Liver (tissue), 8 donors: ENCODE measurements at regions not wholly inside any gene's neighbourhood (a gene's known extent, or its start where the extent isn't known, plus 50 kb on each side); places are given as distances from the start of the nearest gene placed in this dataset.

Experiments used
- DNase-seq: peaks from one replicate; pipeline ENCODE4 v3.0.0-alpha.2; 2017; ENCODE audit warnings: low spot score
- H3K27ac ChIP-seq, 2 donors: one replicate each; pipeline ENCODE4 v1.7.0; 2013; ENCODE audit warnings: inconsistent platforms in 2 of 2, low read length in 2 of 2, control low read depth in 1 of 2, low read depth in 1 of 2, mild to moderate bottlenecking in 1 of 2
- H3K27me3 ChIP-seq, 4 donors: one replicate each; pipeline versions ENCODE4 v1.6.1 to v1.7.0; 2013; ENCODE audit warnings: low read length in 3 of 4, inconsistent platforms in 1 of 4, mild to moderate bottlenecking in 1 of 4, moderate library complexity in 1 of 4; ENCODE audit not compliant: control insufficient read depth in 4 of 4, insufficient read depth in 4 of 4
- H3K36me3 ChIP-seq, 4 donors: one replicate each; pipeline versions ENCODE4 v1.6.1 to v1.7.0; 2013; ENCODE audit warnings: low read length in 3 of 4, mild to moderate bottlenecking in 3 of 4, low read depth in 1 of 4, moderate library complexity in 1 of 4; ENCODE audit not compliant: control insufficient read depth in 4 of 4, insufficient read depth in 3 of 4
- H3K4me1 ChIP-seq, 4 donors: one replicate each; pipeline versions ENCODE4 v1.6.1 to v1.7.0; 2013; ENCODE audit warnings: low read length in 3 of 4, mild to moderate bottlenecking in 3 of 4, moderate library complexity in 1 of 4; ENCODE audit not compliant: control insufficient read depth in 4 of 4, insufficient read depth in 4 of 4
- H3K4me3 ChIP-seq, 3 donors: one replicate each; pipeline versions ENCODE4 v1.6.1 to v1.7.0; 2013; ENCODE audit warnings: low read length in 3 of 3, control low read depth in 1 of 3, low read depth in 1 of 3, mild to moderate bottlenecking in 1 of 3
- H3K9ac ChIP-seq, 2 donors: one replicate each; pipeline ENCODE4 v1.7.0; 2013; ENCODE audit warnings: low read length in 2 of 2, mild to moderate bottlenecking in 2 of 2, moderate library complexity in 2 of 2, control low read depth in 1 of 2, low read depth in 1 of 2
- H3K9me3 ChIP-seq, 4 donors: one replicate each; pipeline versions ENCODE4 v1.6.1 to v1.7.0; 2013; ENCODE audit warnings: low read length in 3 of 4; ENCODE audit not compliant: control insufficient read depth in 4 of 4
- ATF3 ChIP-seq: IDR thresholded peaks from 2 replicates; pipeline ENCODE4 v1.6.1; 2016; ENCODE audit warnings: antibody characterized with exemption
- CTCF ChIP-seq: fragments of 150-350 bp; IDR thresholded peaks from 2 replicates; pipeline ENCODE4 v1.5.1; 2017; ENCODE audit warnings: improper control_type of control experiment, low read depth, low read length; ENCODE audit not compliant: missing input control
- EGR1 ChIP-seq, 2 donors: IDR thresholded peaks; 2 replicates each; pipeline ENCODE4 v1.6.1; 2016 to 2018; ENCODE audit warnings: antibody characterized with exemption in 2 of 2, low read depth in 2 of 2
- FOXA1 ChIP-seq: IDR thresholded peaks from 2 replicates; pipeline ENCODE4 v1.6.1; 2016; ENCODE audit warnings: antibody characterized with exemption
- FOXA2 ChIP-seq: IDR thresholded peaks from 2 replicates; pipeline ENCODE4 v1.6.1; 2016; ENCODE audit warnings: antibody characterized with exemption
- GABPA ChIP-seq, 2 donors: IDR thresholded peaks in 1 of 2; conservative IDR thresholded peaks in 1 of 2; 2 replicates each; pipeline ENCODE4 v1.6.1; 2016; ENCODE audit warnings: antibody characterized with exemption in 2 of 2, mild to moderate bottlenecking in 1 of 2, moderate library complexity in 1 of 2
- HNF4A ChIP-seq, 2 donors: conservative IDR thresholded peaks; 2 replicates each; pipeline ENCODE4 v1.6.1; 2016; ENCODE audit warnings: antibody characterized with exemption in 2 of 2, mild to moderate bottlenecking in 2 of 2
- HNF4G ChIP-seq: IDR thresholded peaks from 2 replicates; pipeline ENCODE4 v1.6.1; 2016; ENCODE audit warnings: antibody characterized with exemption
- JUND ChIP-seq, 2 donors: IDR thresholded peaks; 2 replicates each; pipeline ENCODE4 v1.6.1; 2016; ENCODE audit warnings: antibody characterized with exemption in 2 of 2
- MAX ChIP-seq: IDR thresholded peaks from 2 replicates; pipeline ENCODE4 v1.6.1; 2016; ENCODE audit warnings: antibody characterized with exemption
- NR2F2 ChIP-seq: IDR thresholded peaks from 2 replicates; pipeline ENCODE4 v1.6.1; 2016; ENCODE audit warnings: antibody characterized with exemption
- RAD21 ChIP-seq, 2 donors: IDR thresholded peaks; 2 replicates each; pipeline ENCODE4 v1.6.1; 2016; ENCODE audit warnings: antibody characterized with exemption in 2 of 2, mild to moderate bottlenecking in 2 of 2
- REST ChIP-seq: IDR thresholded peaks from 2 replicates; pipeline ENCODE4 v1.6.1; 2016; ENCODE audit warnings: antibody characterized with exemption, mild to moderate bottlenecking
- RXRA ChIP-seq, 2 donors: IDR thresholded peaks; 2 replicates each; pipeline ENCODE4 v1.6.1; 2017 to 2018; ENCODE audit warnings: antibody characterized with exemption in 2 of 2, mild to moderate bottlenecking in 1 of 2
- SP1 ChIP-seq: IDR thresholded peaks from 2 replicates; pipeline ENCODE4 v1.6.1; 2018; ENCODE audit warnings: antibody characterized with exemption, mild to moderate bottlenecking
- YY1 ChIP-seq: IDR thresholded peaks from 2 replicates; pipeline ENCODE4 v1.6.1; 2016; ENCODE audit warnings: antibody characterized with exemption, mild to moderate bottlenecking
- ZBTB33 ChIP-seq: IDR thresholded peaks from 2 replicates; pipeline ENCODE4 v1.6.1; 2016; ENCODE audit warnings: antibody characterized with exemption
- WGBS: extraction: QIAGEN DNeasy Blood & Tissue Kit; methylation state at CpG from one replicate; pipeline ENCODE4 v1.1.7; 2013; 5-methylcytosine and 5-hydroxymethylcytosine counted together
- donor health status: healthy.
- donor health status: healthy.
- donor health status: healthy.
- donor health status: healthy.
- donor health status: healthy.

GRCh38 chr5:54874337-54875021 lies 110.9 kb downstream of the ESM1 start:
- no peak for TF ChIP-seq RAD21 (IDR thresholded peaks at IDR 0.05)
- TF ChIP-seq ZBTB33: no peak
- peak in 1 of 2 donors; percentile 27 for TF ChIP-seq HNF4A (conservative IDR thresholded peaks at IDR 0.05)
- no peak for TF ChIP-seq REST
- peak; percentile 22 for TF ChIP-seq SP1
- TF ChIP-seq CTCF: no peak
- no peak for TF ChIP-seq HNF4G
- TF ChIP-seq GABPA (IDR thresholded peaks at IDR 0.05 in 1 of 2, conservative IDR thresholded peaks at IDR 0.05 in 1 of 2): no peak
- TF ChIP-seq ATF3: peak; percentile 43
- no peak for TF ChIP-seq FOXA1
- TF ChIP-seq MAX: no peak
- peak; percentile 45 to 52 for TF ChIP-seq RXRA (IDR thresholded peaks at IDR 0.05)
- TF ChIP-seq EGR1 (IDR thresholded peaks at IDR 0.05; ENCODE audit: low read depth in 2 of 2): no peak
- Histone ChIP-seq H3K9ac (no peak overlapping the region), H3K27ac (peak overlapping the region in 1 of 2 donors; percentile 7), H3K4me1 (peaks cover 0 to 3% (median 1%) of the 10 kb centered on the region in 4 donors), H3K4me3 (peak overlapping the region in 1 of 3 donors; percentile 24), H3K27me3 (no peaks in the 10 kb centered on the region), H3K36me3 (no peaks in the 10 kb centered on the region), H3K9me3 (no peaks in the 10 kb centered on the region)
- no peak for DNase-seq
- WGBS: 22% methylated on average over 7 of the region's 7 CpGs

GRCh38 chr5:54873691-54874090 lies 111.7 kb downstream of the ESM1 start:
- H3K4me3 ChIP-seq: no peak overlapping the region
- DNase-seq: no peak
- H3K27me3 ChIP-seq: no peaks in the 10 kb centered on the region
- whole genome bisulfite sequencing: 94% methylated on average over 2 of the region's 2 CpGs
- no peaks in the 10 kb centered on the region for H3K36me3 ChIP-seq
- H3K27ac ChIP-seq: no peak overlapping the region
- H3K4me1 ChIP-seq: peaks cover 0 to 3% (median 1%) of the 10 kb centered on the region in 4 donors
- no peak overlapping the region for H3K9ac ChIP-seq
- no peaks in the 10 kb centered on the region for H3K9me3 ChIP-seq
- no peak for TF ChIP-seq MAX
- TF ChIP-seq NR2F2: no peak
- no peak for TF ChIP-seq CTCF
- TF ChIP-seq GABPA (IDR thresholded peaks at IDR 0.05 in 1 of 2, conservative IDR thresholded peaks at IDR 0.05 in 1 of 2): no peak
- no peak for TF ChIP-seq EGR1 (IDR thresholded peaks at IDR 0.05; ENCODE audit: low read depth in 2 of 2)
- TF ChIP-seq JUND (IDR thresholded peaks at IDR 0.05): no peak
- TF ChIP-seq FOXA2: no peak
- TF ChIP-seq HNF4G: no peak
- TF ChIP-seq YY1: no peak
- no peak for TF ChIP-seq RXRA (IDR thresholded peaks at IDR 0.05)
